ENCODE measurements at regions not wholly inside any gene's neighbourhood (a gene's known extent, or its start where the extent isn't known, plus 50 kb on each side); places are given as distances from the start of the nearest gene placed in this dataset.

DNA sequence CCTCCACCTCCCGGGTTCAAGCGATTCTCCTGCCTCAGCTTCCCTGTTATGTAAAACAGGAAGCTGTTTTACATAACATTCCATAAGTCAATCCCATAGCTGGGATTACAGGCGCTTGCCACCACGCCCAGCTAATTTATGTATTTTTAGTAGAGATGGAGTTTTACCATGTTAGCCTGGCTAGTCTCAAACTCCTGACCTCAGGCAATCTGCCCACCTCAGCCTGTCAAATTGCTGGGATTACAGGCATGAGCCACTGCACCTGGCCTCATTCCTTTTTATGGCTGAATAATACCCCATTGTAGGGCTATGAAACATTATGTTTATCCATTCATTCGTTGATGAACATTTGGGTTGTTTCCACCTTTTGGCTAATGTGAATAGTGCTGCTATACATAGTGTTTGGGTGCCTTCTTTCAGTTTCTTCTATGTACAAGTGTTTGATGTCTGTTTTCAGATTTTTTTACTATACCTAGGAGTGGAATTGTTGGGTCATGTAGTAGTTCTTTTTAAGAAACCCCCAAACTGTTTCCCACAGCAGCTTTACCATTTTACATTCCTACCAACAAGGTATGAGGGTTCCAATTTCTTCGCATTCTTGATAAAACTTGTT, 138.7 kb upstream of the COL21A1 start:
- TF ChIP-seq POLR2A (IDR thresholded peaks at IDR 0.05; ENCODE audit: low read depth, low read length) = no peak
- DNase-seq (ENCODE audit: insufficient read length, low spot score) = no peak
- no peak for FAIRE-seq

- DNase-seq (ENCODE audit: insufficient read length, low spot score) (no peak), FAIRE-seq (no peak)
- TF ChIP-seq POLR2A (IDR thresholded peaks at IDR 0.05; ENCODE audit: low read depth, low read length) = no peak
These were observed 135.8 kb upstream of the COL21A1 start for GRCh38 chr6:56383160-56383559.

- FAIRE-seq (no peak), DNase-seq (ENCODE audit: insufficient read length, low spot score) (no peak)
- TF ChIP-seq POLR2A (IDR thresholded peaks at IDR 0.05; ENCODE audit: low read depth, low read length) = no peak
These were observed 135.1 kb upstream of the COL21A1 start for GRCh38 chr6:56382416-56382940.

DNA sequence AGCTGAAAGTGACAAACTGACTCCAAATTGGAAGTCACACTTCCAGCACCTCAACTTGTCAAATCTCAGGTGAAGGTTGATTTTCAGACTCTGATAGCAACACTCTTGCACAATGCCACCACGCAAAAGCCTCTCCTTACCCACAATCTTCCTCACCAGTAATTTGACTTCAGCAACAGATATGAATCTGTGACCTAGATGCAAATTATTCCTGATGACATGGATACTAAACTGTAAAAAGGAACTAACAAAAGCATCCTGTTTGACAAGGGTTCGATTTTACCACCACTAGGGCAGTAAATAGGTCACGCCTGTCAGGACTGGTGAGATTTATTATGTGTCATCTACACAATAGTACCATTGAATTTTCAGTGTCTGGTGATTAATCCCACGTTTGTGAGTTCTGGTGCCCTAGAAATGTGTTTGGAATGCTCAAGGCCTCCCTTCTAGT, 134.4 kb upstream of the COL21A1 start:
- FAIRE-seq (no peak), DNase-seq (ENCODE audit: insufficient read length, low spot score) (no peak)
- TF ChIP-seq POLR2A (IDR thresholded peaks at IDR 0.05; ENCODE audit: low read depth, low read length) = no peak

DNA sequence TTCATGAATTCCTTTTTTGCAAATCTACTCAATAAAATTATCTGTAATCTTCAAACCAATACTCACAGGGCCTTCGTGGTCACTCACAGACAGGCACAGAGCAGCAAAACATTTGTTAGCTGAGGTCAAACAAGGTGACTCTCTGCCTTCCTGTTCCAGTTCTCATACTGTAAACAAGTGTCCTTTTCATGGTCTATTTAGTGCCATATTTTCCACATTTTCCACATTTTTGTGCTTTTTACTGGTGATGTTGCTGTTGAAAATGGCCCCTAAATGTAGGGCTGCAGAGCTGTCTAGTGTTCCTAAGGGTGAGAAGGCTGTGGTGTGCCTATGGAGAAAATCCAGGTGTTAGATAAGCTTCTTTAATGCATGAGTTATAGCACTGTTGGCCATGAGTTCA, 133.1 kb upstream of the COL21A1 start:
- TF ChIP-seq POLR2A (IDR thresholded peaks at IDR 0.05; ENCODE audit: low read depth, low read length) = no peak
- no peak for FAIRE-seq
- DNase-seq (ENCODE audit: insufficient read length, low spot score) = no peak

- no peak for DNase-seq (ENCODE audit: insufficient read length, low spot score)
- TF ChIP-seq POLR2A (IDR thresholded peaks at IDR 0.05; ENCODE audit: low read depth, low read length) = no peak
- no peak for FAIRE-seq
These were observed 131.7 kb upstream of the COL21A1 start for GRCh38 chr6:56378966-56379585.

GRCh38 chr6:56378507-56378906, 131.1 kb upstream of the COL21A1 start:
- no peak for FAIRE-seq
- TF ChIP-seq POLR2A (IDR thresholded peaks at IDR 0.05; ENCODE audit: low read depth, low read length) = no peak
- no peak for DNase-seq (ENCODE audit: insufficient read length, low spot score)

GRCh38 chr6:56377295-56377694, 129.9 kb upstream of the COL21A1 start:
- TF ChIP-seq POLR2A (IDR thresholded peaks at IDR 0.05; ENCODE audit: low read depth, low read length) = no peak
- DNase-seq (ENCODE audit: insufficient read length, low spot score) = no peak
- no peak for FAIRE-seq

DNA sequence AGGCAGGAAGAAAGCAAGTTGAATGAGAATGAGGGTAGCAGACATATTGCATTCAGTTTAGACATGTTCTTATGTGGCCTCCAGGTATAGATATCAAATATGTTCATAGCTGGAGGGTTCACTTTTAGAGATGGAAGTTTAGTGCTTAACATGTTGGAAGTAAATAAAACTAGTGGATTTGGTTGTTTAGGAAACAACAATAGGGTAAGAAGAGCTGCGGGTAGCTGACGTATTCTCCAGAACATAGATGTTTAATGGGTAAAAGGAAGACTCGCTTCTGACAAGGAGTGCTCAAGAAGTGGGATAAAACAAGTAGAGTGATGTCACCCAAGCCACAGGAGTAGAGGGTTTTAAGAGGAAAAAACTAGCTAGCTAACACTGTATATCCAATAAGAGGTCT, 128.4 kb upstream of the COL21A1 start:
- FAIRE-seq = no peak
- no peak for TF ChIP-seq POLR2A (IDR thresholded peaks at IDR 0.05; ENCODE audit: low read depth, low read length)
- no peak for DNase-seq (ENCODE audit: insufficient read length, low spot score)

DNA sequence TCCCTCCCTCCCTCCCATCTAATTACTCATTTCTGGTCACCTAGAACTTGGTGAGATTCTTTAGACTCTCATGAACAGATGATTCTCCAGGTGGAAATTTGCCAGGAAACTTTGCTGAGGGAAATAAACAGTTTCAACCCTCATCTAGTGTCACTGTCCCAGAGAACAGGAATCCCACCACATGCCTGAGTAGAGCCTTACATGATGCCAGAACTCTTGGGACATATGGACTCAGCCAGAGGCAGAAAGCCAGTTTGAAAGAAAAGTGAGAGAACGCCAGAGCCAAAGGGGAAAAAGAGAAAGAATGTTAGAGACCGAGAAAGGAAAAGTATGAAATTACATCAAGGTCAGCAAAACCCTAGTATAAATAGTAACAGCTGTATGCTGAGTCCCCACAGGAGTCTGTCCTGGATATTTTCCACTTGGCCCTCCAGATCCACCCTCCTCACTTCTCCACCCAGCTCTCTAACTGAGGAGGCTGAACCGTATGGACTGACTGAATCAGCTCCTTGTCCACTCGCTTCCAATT, 127.5 kb upstream of the COL21A1 start:
- FAIRE-seq = no peak
- DNase-seq (ENCODE audit: insufficient read length, low spot score) = no peak
- TF ChIP-seq POLR2A (IDR thresholded peaks at IDR 0.05; ENCODE audit: low read depth, low read length) = no peak

DNA sequence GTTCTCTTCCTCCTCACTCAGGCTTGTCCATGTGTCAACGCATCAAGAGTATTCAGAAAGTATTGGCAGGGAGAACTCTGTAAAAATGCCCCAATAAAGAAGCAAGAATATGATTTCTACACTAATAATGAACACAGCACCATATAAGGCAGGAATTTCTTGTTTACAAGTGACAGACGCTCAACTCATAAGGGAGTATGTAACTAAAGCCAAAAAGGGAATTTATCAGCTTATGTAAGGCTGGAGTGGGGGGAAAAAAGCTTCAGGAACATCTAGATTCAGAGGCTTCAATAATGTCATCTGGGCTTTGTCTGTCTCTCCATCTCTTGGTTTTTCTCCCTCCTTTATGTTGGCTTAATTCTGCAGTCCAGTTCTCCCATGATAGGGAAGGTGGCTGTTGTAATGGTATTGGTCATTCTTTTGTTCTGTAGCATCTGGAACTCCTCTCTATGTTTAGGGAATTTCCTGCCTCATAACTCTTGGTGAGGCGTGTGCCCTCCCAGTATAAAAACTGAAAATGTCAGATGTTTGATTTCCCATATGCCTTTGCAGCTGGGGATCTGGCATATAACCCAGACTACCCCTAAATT, 125.1 kb upstream of the COL21A1 start:
- TF ChIP-seq POLR2A (IDR thresholded peaks at IDR 0.05; ENCODE audit: low read depth, low read length) = no peak
- FAIRE-seq (no peak), DNase-seq (ENCODE audit: insufficient read length, low spot score) (no peak)

DNA sequence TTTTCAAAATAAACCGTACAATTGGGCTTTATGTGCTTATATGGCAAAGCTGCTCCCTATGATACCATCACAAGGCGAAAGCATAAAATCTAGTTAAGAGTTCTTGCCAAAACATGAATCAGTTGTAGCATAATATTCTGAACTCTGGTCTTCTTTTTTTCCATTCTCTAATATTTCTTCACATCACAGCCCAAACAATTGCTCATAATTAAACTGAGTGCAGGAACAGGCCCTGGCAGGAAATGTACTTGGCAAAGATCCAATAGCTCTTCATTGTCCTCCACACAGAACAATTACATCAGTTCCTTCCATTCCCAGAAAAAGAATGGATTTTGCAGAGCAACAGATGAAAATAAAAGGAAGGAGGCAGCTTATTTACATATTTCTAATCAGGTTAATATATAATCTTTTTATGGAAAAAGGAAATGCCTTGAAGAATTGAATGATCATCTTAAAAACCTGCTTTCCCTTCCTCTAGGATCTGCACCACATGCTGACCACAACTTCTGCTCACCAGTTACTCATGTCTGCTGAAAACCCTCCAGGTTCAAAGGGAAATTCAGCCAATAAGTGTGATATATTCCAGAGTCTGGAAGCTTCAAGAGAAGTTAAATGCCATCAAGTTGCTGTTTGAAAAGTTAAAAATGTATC, 123.3 kb upstream of the COL21A1 start:
- TF ChIP-seq POLR2A (IDR thresholded peaks at IDR 0.05; ENCODE audit: low read depth, low read length) = no peak
- DNase-seq (ENCODE audit: insufficient read length, low spot score) = peak; percentile 28

GRCh38 chr6:56370127-56370540, 122.8 kb upstream of the COL21A1 start:
- FAIRE-seq (no peak), DNase-seq (ENCODE audit: insufficient read length, low spot score) (no peak)
- TF ChIP-seq POLR2A (IDR thresholded peaks at IDR 0.05; ENCODE audit: low read depth, low read length) = no peak

More for the DNA sequence above, 123.3 kb upstream of the COL21A1 start:
- peak; percentile 90 for FAIRE-seq

- no peak for TF ChIP-seq POLR2A (IDR thresholded peaks at IDR 0.05; ENCODE audit: low read depth, low read length)
- FAIRE-seq (no peak), DNase-seq (ENCODE audit: insufficient read length, low spot score) (no peak)
These were observed 121.1 kb upstream of the COL21A1 start for GRCh38 chr6:56368491-56368890.

Data from H54 (cell line).